H1 (cell line): ENCODE measurements at regions not wholly inside any gene's neighbourhood (a gene's known extent, or its start where the extent isn't known, plus 50 kb on each side); places are given as distances from the start of the nearest gene placed in this dataset.

ENCODE experiments used
- CTCF ChIA-PET: fragments of 300-600 bp; sonication (Branson Sonifier 250); formaldehyde crosslinking; loops from one replicate; lab custom pipeline; 2021; ENCODE audit not compliant: partially characterized antibody; lab: Charles Lee
- POLR2A ChIA-PET: fragments of 300-600 bp; sonication (Branson Sonifier 250); formaldehyde crosslinking; loops from one replicate; lab custom pipeline; 2021; ENCODE audit warnings: inconsistent platforms; ENCODE audit not compliant: partially characterized antibody; lab: Charles Lee
- DNase-seq, 2 experiments: peaks; one replicate each; pipeline versions ENCODE4 v3.0.0 to v3.0.0-alpha.2; 2010 to 2022; ENCODE audit warnings: low spot score in 2 of 2, low read depth in 1 of 2, mixed read lengths in 1 of 2
- FAIRE-seq: peaks from 2 replicates; lab custom pipeline; 2011; peaks lifted over from hg19 to GRCh38; lab: Jason Lieb, UNC
- H2AFZ ChIP-seq: 2 replicates; pipeline ENCODE4 v1.8.1; 2012; ENCODE audit warnings: low read length, inconsistent platforms
- H2AK5ac ChIP-seq: 2 replicates; pipeline ENCODE4 v1.6.1; 2013; ENCODE audit warnings: low read depth, low read length
- H2BK120ac ChIP-seq: replicated peaks from 2 replicates; pipeline ENCODE3; 2013; ENCODE audit warnings: low read depth, low read length, inconsistent platforms
- H2BK12ac ChIP-seq: 2 replicates; pipeline ENCODE4 v1.6.1; 2013; ENCODE audit warnings: low read depth, low read length
- H2BK15ac ChIP-seq: 2 replicates; pipeline ENCODE4 v1.6.1; 2013; ENCODE audit warnings: low read length
- H2BK20ac ChIP-seq: 2 replicates; pipeline ENCODE4 v1.6.1; 2013; ENCODE audit warnings: low read length
- H2BK5ac ChIP-seq: 2 replicates; pipeline ENCODE4 v1.6.1; 2013; ENCODE audit warnings: low read depth, low read length
- H3K14ac ChIP-seq: 2 replicates; pipeline ENCODE4 v1.6.1; 2013; ENCODE audit warnings: inconsistent platforms; ENCODE audit not compliant: insufficient read length
- H3K18ac ChIP-seq: 2 replicates; pipeline ENCODE4 v1.6.1; 2013; ENCODE audit warnings: low read length; ENCODE audit errors: extremely low read depth
- H3K23ac ChIP-seq: 2 replicates; pipeline ENCODE4 v1.6.1; 2013; ENCODE audit warnings: inconsistent platforms; ENCODE audit not compliant: insufficient read length
- H3K23me2 ChIP-seq: 2 replicates; pipeline ENCODE4 v1.6.1; 2013; ENCODE audit warnings: low read depth, low read length
- H3K27ac ChIP-seq: 2 replicates; pipeline ENCODE4 v1.6.1; 2011; ENCODE audit warnings: low read depth, low read length, inconsistent platforms
- H3K27me3 ChIP-seq, 4 experiments: replicated peaks in 1 of 4; 1 replicate in 1 of 4; 2 replicates in 3 of 4; pipeline versions ENCODE4 v1.6.1 to v1.8.1; 2011 to 2013; ENCODE audit warnings: low read length in 3 of 4, mild to moderate bottlenecking in 3 of 4, inconsistent platforms in 2 of 4, mixed read lengths in 2 of 4, moderate library complexity in 1 of 4; ENCODE audit not compliant: control insufficient read depth in 3 of 4, insufficient read depth in 3 of 4; ENCODE audit errors: extremely low read depth in 1 of 4
- H3K36me3 ChIP-seq, 4 experiments: 2 replicates each; pipeline versions ENCODE4 v1.6.1 to v1.8.1; 2011 to 2013; ENCODE audit warnings: mild to moderate bottlenecking in 4 of 4, low read length in 3 of 4, moderate library complexity in 2 of 4, control low read depth in 1 of 4, inconsistent platforms in 1 of 4; ENCODE audit not compliant: insufficient read depth in 4 of 4, control insufficient read depth in 2 of 4
- H3K4ac ChIP-seq: replicated peaks from 2 replicates; pipeline ENCODE3; 2013; ENCODE audit warnings: low read length, low read depth, mixed read lengths, inconsistent platforms; ENCODE audit not compliant: insufficient read length
- H3K4me1 ChIP-seq, 4 experiments: replicated peaks in 1 of 4; 1 replicate in 1 of 4; 2 replicates in 3 of 4; pipeline versions ENCODE4 v1.6.1 to v1.8.1; 2011 to 2013; ENCODE audit warnings: low read length in 3 of 4, inconsistent platforms in 2 of 4, mixed read lengths in 1 of 4; ENCODE audit not compliant: insufficient read depth in 4 of 4, control insufficient read depth in 3 of 4
- H3K4me2 ChIP-seq, 2 experiments: 2 replicates each; pipeline versions ENCODE4 v1.6.1 to v1.8.1; 2011 to 2013; ENCODE audit warnings: low read depth in 2 of 2, low read length in 2 of 2, control low read depth in 1 of 2, inconsistent platforms in 1 of 2, mild to moderate bottlenecking in 1 of 2; ENCODE audit not compliant: insufficient read depth in 1 of 2
- H3K4me3 ChIP-seq, 4 experiments: fragments of 200-600, 300-600 bp in 1 of 4; sonication (generic), shearing (Covaris generic), sonication (Bioruptor Twin) in 1 of 4; 2 replicates each; pipeline versions ENCODE4 v1.5.1 to v1.8.1; 2011 to 2016; ENCODE audit warnings: low read length in 4 of 4, low read depth in 3 of 4, control low read depth in 2 of 4, inconsistent platforms in 2 of 4, mild to moderate bottlenecking in 2 of 4, mixed read lengths in 1 of 4, moderate library complexity in 1 of 4; ENCODE audit not compliant: insufficient read depth in 2 of 4; ENCODE audit errors: extremely low read depth in 1 of 4
- H3K56ac ChIP-seq: replicated peaks from 2 replicates; pipeline ENCODE3; 2013; ENCODE audit warnings: low read depth, mild to moderate bottlenecking, mixed read lengths, low read length, inconsistent platforms; ENCODE audit not compliant: insufficient read length
- H3K79me1 ChIP-seq: 2 replicates; pipeline ENCODE4 v1.6.1; 2013; ENCODE audit warnings: low read depth, low read length, control low read depth
- H3K79me2 ChIP-seq, 2 experiments: 2 replicates each; pipeline versions ENCODE4 v1.6.1 to v1.8.1; 2012 to 2013; ENCODE audit warnings: low read length in 2 of 2, mild to moderate bottlenecking in 2 of 2, inconsistent platforms in 1 of 2; ENCODE audit not compliant: insufficient read depth in 2 of 2, control insufficient read depth in 1 of 2
- H3K9ac ChIP-seq, 4 experiments: replicated peaks in 1 of 4; 1 replicate in 1 of 4; 2 replicates in 3 of 4; pipeline versions ENCODE4 v1.6.1 to v1.8.1; 2011 to 2013; ENCODE audit warnings: low read depth in 3 of 4, low read length in 3 of 4, control low read depth in 2 of 4, mild to moderate bottlenecking in 2 of 4, moderate library complexity in 2 of 4, inconsistent platforms in 1 of 4; ENCODE audit errors: extremely low read depth in 1 of 4
- H3K9me3 ChIP-seq, 2 experiments: 2 replicates each; pipeline versions ENCODE4 v1.6.1 to v1.8.1; 2012 to 2013; ENCODE audit warnings: mild to moderate bottlenecking in 2 of 2, moderate library complexity in 2 of 2, control low read depth in 1 of 2, inconsistent platforms in 1 of 2, low read depth in 1 of 2, low read length in 1 of 2, mixed read lengths in 1 of 2; ENCODE audit not compliant: insufficient read depth in 2 of 2
- H4K20me1 ChIP-seq, 2 experiments: replicated peaks in 1 of 2; 2 replicates each; pipeline versions ENCODE3 to v1.8.1; 2011 to 2013; ENCODE audit warnings: inconsistent platforms in 2 of 2, low read length in 2 of 2, mild to moderate bottlenecking in 1 of 2; ENCODE audit not compliant: insufficient read depth in 2 of 2, control insufficient read depth in 1 of 2
- H4K5ac ChIP-seq: 2 replicates; pipeline ENCODE4 v1.6.1; 2013; ENCODE audit warnings: low read length, low read depth, mixed read lengths, inconsistent platforms; ENCODE audit not compliant: insufficient read length
- H4K8ac ChIP-seq: 2 replicates; pipeline ENCODE4 v1.8.0; 2013; ENCODE audit warnings: mild to moderate bottlenecking, moderate library complexity, low read length, inconsistent platforms; ENCODE audit not compliant: insufficient read depth; ENCODE audit errors: extremely low read depth
- H4K91ac ChIP-seq: replicated peaks from 2 replicates; pipeline ENCODE3; 2013; ENCODE audit warnings: low read length, mixed read lengths, inconsistent platforms; ENCODE audit not compliant: insufficient read length
- ATF2 ChIP-seq: IDR thresholded peaks from 2 replicates; pipeline ENCODE4 v1.6.1; 2012; ENCODE audit warnings: low read length, inconsistent platforms
- CEBPB ChIP-seq: IDR thresholded peaks from 2 replicates; pipeline ENCODE4 v1.6.1; 2012; ENCODE audit warnings: low read depth, low read length
- HDAC2 ChIP-seq, 2 experiments: fragments of 300-600 bp in 1 of 2; sonication (generic) in 1 of 2; IDR thresholded peaks; 2 replicates each; pipeline ENCODE4 v1.6.1; 2011 to 2012; ENCODE audit warnings: low read depth in 2 of 2, low read length in 2 of 2, mild to moderate bottlenecking in 2 of 2, moderate library complexity in 2 of 2, borderline replicate concordance in 1 of 2, inconsistent platforms in 1 of 2
- JUN ChIP-seq: IDR thresholded peaks from 2 replicates; pipeline ENCODE4 v1.6.1; 2011; ENCODE audit warnings: low read depth, mild to moderate bottlenecking, improper control_type of control experiment, low read length
- POLR2AphosphoS5 ChIP-seq: IDR thresholded peaks from 2 replicates; pipeline ENCODE4 v1.6.1; 2011; ENCODE audit warnings: low read depth, low read length
- POU5F1 ChIP-seq: IDR thresholded peaks from 2 replicates; pipeline ENCODE4 v1.6.1; 2011; ENCODE audit warnings: low read depth, mild to moderate bottlenecking, low read length, moderate library complexity
- RFX5 ChIP-seq: IDR thresholded peaks from 2 replicates; pipeline ENCODE4 v1.6.1; 2011; ENCODE audit warnings: low read depth, low read length, improper control_type of control experiment, borderline replicate concordance
- SIN3A ChIP-seq, 2 experiments: IDR thresholded peaks in 1 of 2; conservative IDR thresholded peaks in 1 of 2; 2 replicates each; pipeline ENCODE4 v1.6.1; 2011 to 2012; ENCODE audit warnings: low read length in 2 of 2, improper control_type of control experiment in 1 of 2, low read depth in 1 of 2, mild to moderate bottlenecking in 1 of 2
- YY1 ChIP-seq: IDR thresholded peaks from 2 replicates; pipeline ENCODE4 v1.6.1; 2011; ENCODE audit warnings: low read depth, mild to moderate bottlenecking, low read length
- WGBS, 2 experiments: shearing (Covaris generic) in 1 of 2; methylation state at CpG; one replicate each; pipeline versions ENCODE4 v1.1.6 to v1.1.7; 2013 to 2015; ENCODE audit warnings: low lambda C conversion rate in 2 of 2, mixed read lengths in 2 of 2, inconsistent platforms in 1 of 2, low coverage in 1 of 2, missing lambda C conversion rate in 1 of 2; ENCODE audit not compliant: insufficient replicate concordance in 2 of 2, insufficient coverage in 1 of 2, insufficient read length in 1 of 2; ENCODE audit errors: extremely low coverage in 1 of 2, missing lambda C conversion rate in 1 of 2; 5-methylcytosine and 5-hydroxymethylcytosine counted together

- no peak overlapping the region for H2AK5ac ChIP-seq
- CTCF ChIA-PET = no interaction called here
- no peak overlapping the region for H2BK12ac ChIP-seq
- H3K27me3 ChIP-seq = no peaks in the 10 kb centered on the region; a peak in 1 of 7 replicates
- H2BK20ac ChIP-seq = no peak overlapping the region
- WGBS, 2 experiments = 79% methylated on average over 6 of the region's 6 CpGs; no CpG with 5 or more reads in 1 of the 2 experiments
- FAIRE-seq = no peak
- peaks cover 0 to 11% (median 2%) of the 10 kb centered on the region in 4 experiments; a peak in 3 of 7 replicates for H3K4me1 ChIP-seq
- no peaks in the 10 kb centered on the region for H3K9me3 ChIP-seq
- DNase-seq = no peak
- no peak overlapping the region for H3K14ac ChIP-seq
- H3K79me1 ChIP-seq = no peaks in the 10 kb centered on the region
- H3K23ac ChIP-seq = no peak overlapping the region
- H2BK120ac ChIP-seq = no peak overlapping the region
- no peak overlapping the region for H2BK15ac ChIP-seq
- H3K4me3 ChIP-seq = no peak overlapping the region
- no peak overlapping the region for H3K18ac ChIP-seq
- no peak overlapping the region for H3K27ac ChIP-seq
- H4K20me1 ChIP-seq = no peaks in the 10 kb centered on the region
- no peaks in the 10 kb centered on the region for H3K36me3 ChIP-seq
- H3K23me2 ChIP-seq = no peaks in the 10 kb centered on the region
- H3K4ac ChIP-seq = no peak overlapping the region
- H3K56ac ChIP-seq = no peak overlapping the region
- H4K91ac ChIP-seq = no peak overlapping the region
- POLR2A ChIA-PET = no interaction called here
- no peak overlapping the region for H4K8ac ChIP-seq
- H3K4me2 ChIP-seq = no peak overlapping the region
- no peak overlapping the region for H4K5ac ChIP-seq
- H3K9ac ChIP-seq = no peak overlapping the region
- H2AFZ ChIP-seq = no peak overlapping the region
- no peaks in the 10 kb centered on the region for H3K79me2 ChIP-seq
- no peak overlapping the region for H2BK5ac ChIP-seq
- TF ChIP-seq POLR2AphosphoS5 = no peak
- TF ChIP-seq RFX5 = no peak
- no peak for TF ChIP-seq SIN3A (conservative IDR thresholded peaks at IDR 0.05 in 1 of 2, IDR thresholded peaks at IDR 0.05 in 1 of 2; ENCODE audit: low read depth in 1 of 2, low read length in 2 of 2)
- no peak for TF ChIP-seq POU5F1
- no peak for TF ChIP-seq ATF2
- no peak for TF ChIP-seq CEBPB
- no peak for TF ChIP-seq JUN
- no peak for TF ChIP-seq HDAC2 (IDR thresholded peaks at IDR 0.05; ENCODE audit: borderline replicate concordance in 1 of 2, low read depth in 2 of 2, low read length in 2 of 2)
- no peak for TF ChIP-seq YY1
These were observed 408.7 kb downstream of the CNTN6 start for GRCh38 chr3:1501406-1502115.
